MM.1S (cell line): ENCODE measurements at regions not wholly inside any gene's neighbourhood (a gene's known extent, or its start where the extent isn't known, plus 50 kb on each side); places are given as distances from the start of the nearest gene placed in this dataset.

Source experiments
- DNase-seq: peaks from one replicate; pipeline ENCODE4 v3.0.0-alpha.2; 2015
- H2AFZ ChIP-seq: fragments of 300-600 bp; sonication (generic); 2 replicates; pipeline ENCODE4 v1.6.0; 2016; ENCODE audit warnings: antibody characterized with exemption, low read length
- H3F3A ChIP-seq: fragments of 300-600 bp; sonication (generic); 2 replicates; pipeline ENCODE4 v1.6.1; 2016; ENCODE audit warnings: mild to moderate bottlenecking, antibody characterized with exemption, low read length, moderate library complexity, mixed read lengths; ENCODE audit not compliant: insufficient read depth
- H3K27ac ChIP-seq: fragments of 300-600 bp; sonication (generic); 2 replicates; pipeline ENCODE4 v1.5.1; 2016; ENCODE audit warnings: mild to moderate bottlenecking, low read length
- H3K27me3 ChIP-seq: fragments of 300-600 bp; sonication (generic); replicated peaks from 2 replicates; pipeline ENCODE4 v1.6.0; 2016; ENCODE audit warnings: low read length; ENCODE audit not compliant: insufficient read depth
- H3K36me3 ChIP-seq: fragments of 300-600 bp; sonication (generic); replicated peaks from 2 replicates; pipeline ENCODE4 v1.6.1; 2016; ENCODE audit warnings: mild to moderate bottlenecking, low read length, mixed read lengths; ENCODE audit not compliant: insufficient read depth
- H3K4me1 ChIP-seq: fragments of 300-600 bp; sonication (generic); 2 replicates; pipeline ENCODE4 v1.6.1; 2016; ENCODE audit warnings: low read length, mixed read lengths
- H3K4me2 ChIP-seq: fragments of 300-600 bp; sonication (generic); 2 replicates; pipeline ENCODE4 v1.6.0; 2016; ENCODE audit warnings: low read depth, low read length
- H3K4me3 ChIP-seq: fragments of 300-600 bp; sonication (generic); 2 replicates; pipeline ENCODE4 v1.5.1; 2016; ENCODE audit warnings: low read length, mixed read lengths
- H3K79me2 ChIP-seq: fragments of 300-600 bp; sonication (generic); 2 replicates; pipeline ENCODE4 v1.6.1; 2016; ENCODE audit warnings: mixed run types, low read length, mixed read lengths
- H3K9ac ChIP-seq: fragments of 300-600 bp; sonication (generic); 2 replicates; pipeline ENCODE4 v1.6.1; 2016; ENCODE audit warnings: low read length, mixed read lengths
- H3K9me2 ChIP-seq: fragments of 300-600 bp; sonication (generic); replicated peaks from 2 replicates; pipeline ENCODE4 v1.6.1; 2016; ENCODE audit warnings: mild to moderate bottlenecking, low read length, mixed read lengths; ENCODE audit not compliant: insufficient read depth
- H3K9me3 ChIP-seq: fragments of 300-600 bp; sonication (generic); replicated peaks from 2 replicates; pipeline ENCODE4 v1.6.1; 2016; ENCODE audit warnings: mild to moderate bottlenecking, low read length, mixed read lengths; ENCODE audit not compliant: insufficient read depth
- H4K20me1 ChIP-seq: fragments of 300-600 bp; sonication (generic); 2 replicates; pipeline ENCODE4 v1.6.1; 2016; ENCODE audit warnings: mild to moderate bottlenecking, low read length, moderate library complexity, mixed read lengths; ENCODE audit not compliant: insufficient read depth
- CTCF ChIP-seq: fragments of 300-600 bp; sonication (generic); IDR thresholded peaks from 2 replicates; pipeline ENCODE4 v1.5.1; 2016; ENCODE audit warnings: antibody characterized with exemption, low read length, mixed read lengths
- EZH2 ChIP-seq: fragments of 300-600 bp; sonication (generic); optimal IDR thresholded peaks from 2 replicates; pipeline ENCODE3; 2017; ENCODE audit warnings: low read depth, mild to moderate bottlenecking, antibody characterized with exemption, low read length, mixed read lengths
- EZH2phosphoT487 ChIP-seq: fragments of 300-600 bp; sonication (generic); IDR thresholded peaks from 2 replicates; pipeline ENCODE4 v1.6.1; 2018; ENCODE audit warnings: antibody characterized with exemption, low read length

GRCh38 chr20:39145921-39146320 lies 183.8 kb downstream of the DHX35 start:
- Histone ChIP-seq H3K9me2 (no peaks in the 10 kb centered on the region), H3K4me2 (no peak overlapping the region), H4K20me1 (no peaks in the 10 kb centered on the region), H3K9me3 (no peaks in the 10 kb centered on the region), H3K27me3 (no peaks in the 10 kb centered on the region), H3F3A (no peaks in the 10 kb centered on the region), H3K79me2 (no peaks in the 10 kb centered on the region), H3K4me1 (no peaks in the 10 kb centered on the region), H2AFZ (no peak overlapping the region), H3K27ac (no peak overlapping the region), H3K9ac (no peak overlapping the region), H3K36me3 (no peaks in the 10 kb centered on the region), H3K4me3 (no peak overlapping the region)
- no peak for TF ChIP-seq EZH2
- no peak for TF ChIP-seq EZH2phosphoT487
- no peak for TF ChIP-seq CTCF
- no peak for DNase-seq

GRCh38 chr20:39144757-39145156 lies 182.6 kb downstream of the DHX35 start:
- Histone ChIP-seq H3K36me3 (no peaks in the 10 kb centered on the region), H3K79me2 (no peaks in the 10 kb centered on the region), H3K4me3 (no peak overlapping the region), H3K27me3 (no peaks in the 10 kb centered on the region), H3F3A (no peaks in the 10 kb centered on the region), H4K20me1 (no peaks in the 10 kb centered on the region), H3K9me2 (no peaks in the 10 kb centered on the region), H3K9ac (no peak overlapping the region), H2AFZ (no peak overlapping the region), H3K4me2 (no peak overlapping the region), H3K27ac (no peak overlapping the region), H3K9me3 (no peaks in the 10 kb centered on the region), H3K4me1 (no peaks in the 10 kb centered on the region)
- TF ChIP-seq CTCF, result no peak
- no peak for DNase-seq

- H2AFZ ChIP-seq, result no peak overlapping the region
- H3K9me2 ChIP-seq, result no peaks in the 10 kb centered on the region
- H3K79me2 ChIP-seq, result no peaks in the 10 kb centered on the region
- no peaks in the 10 kb centered on the region for H3K36me3 ChIP-seq
- no peaks in the 10 kb centered on the region for H3K27me3 ChIP-seq
- no peak for DNase-seq
- TF ChIP-seq CTCF (no peak), EZH2 (no peak), EZH2phosphoT487 (no peak)
- H4K20me1 ChIP-seq, result no peaks in the 10 kb centered on the region
- H3K4me3 ChIP-seq, result no peak overlapping the region
- H3F3A ChIP-seq, result no peaks in the 10 kb centered on the region
- H3K9ac ChIP-seq, result no peak overlapping the region
- no peak overlapping the region for H3K27ac ChIP-seq
- H3K4me1 ChIP-seq, result no peaks in the 10 kb centered on the region
- H3K4me2 ChIP-seq, result no peak overlapping the region
- no peaks in the 10 kb centered on the region for H3K9me3 ChIP-seq
Measured at GRCh38 chr20:39142407-39143096, 180.4 kb downstream of the DHX35 start.
